AG08395 (cell line): ENCODE measurements at regions not wholly inside any gene's neighbourhood (a gene's known extent, or its start where the extent isn't known, plus 50 kb on each side); places are given as distances from the start of the nearest gene placed in this dataset.

Experiments
- DNase-seq: peaks from one replicate; pipeline ENCODE4 v3.0.0; 2012; ENCODE audit warnings: mixed read lengths, low spot score

GRCh38 chr4:41390661-41391060 lies 133.9 kb downstream of the UCHL1 start:
- DNase-seq, result no peak

GRCh38 chr4:41391271-41391670 lies 134.5 kb downstream of the UCHL1 start:
- no peak for DNase-seq

DNA sequence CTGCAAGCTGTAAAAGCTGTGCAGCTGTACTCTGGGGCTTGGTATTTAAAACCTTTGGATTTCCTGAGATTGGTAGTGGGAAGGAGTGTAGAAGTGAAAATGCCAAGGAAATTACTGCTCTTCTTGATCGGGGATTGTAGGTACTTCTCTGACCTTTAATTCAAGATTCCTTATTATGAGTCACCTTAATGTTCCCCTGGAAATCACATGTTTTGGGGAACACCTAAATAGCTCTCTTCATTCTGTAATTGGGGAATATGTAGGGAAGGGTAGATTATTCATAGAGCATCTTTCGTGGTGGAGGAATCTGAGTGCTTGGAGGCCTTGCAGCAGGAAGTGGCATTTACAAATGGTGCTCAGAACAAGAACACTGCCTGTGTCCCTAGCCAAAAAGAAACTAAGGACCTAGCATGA lies 137.8 kb downstream of the UCHL1 start:
- DNase-seq, result no peak

GRCh38 chr4:41396214-41396613 lies 139.5 kb downstream of the UCHL1 start:
- no peak for DNase-seq

- no peak for DNase-seq
These were observed 140.1 kb downstream of the UCHL1 start for GRCh38 chr4:41396869-41397268.

DNA sequence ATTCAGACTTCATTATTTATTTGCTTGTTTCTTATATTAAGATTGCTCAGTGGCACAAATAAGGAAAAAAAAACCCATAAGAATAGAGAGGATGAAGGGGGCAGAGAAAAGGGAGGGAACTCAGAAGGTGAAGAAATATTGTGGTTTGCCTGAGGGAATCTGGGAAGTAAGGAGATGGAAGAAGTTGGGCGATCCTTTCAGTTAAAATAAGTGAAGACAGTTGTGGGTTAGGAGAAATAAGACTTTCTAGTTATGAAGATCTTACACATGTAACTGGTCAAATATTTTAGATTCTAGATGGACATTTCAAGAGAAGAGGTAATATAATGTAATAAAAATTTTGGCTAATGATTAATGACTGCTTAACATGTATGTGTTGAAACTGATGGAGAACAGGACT lies 138.7 kb upstream of the LIMCH1 start:
- no peak for DNase-seq

GRCh38 chr4:41400296-41400695 lies 137.7 kb upstream of the LIMCH1 start:
- no peak for DNase-seq

GRCh38 chr4:41405464-41406112 lies 132.4 kb upstream of the LIMCH1 start:
- no peak for DNase-seq

DNA sequence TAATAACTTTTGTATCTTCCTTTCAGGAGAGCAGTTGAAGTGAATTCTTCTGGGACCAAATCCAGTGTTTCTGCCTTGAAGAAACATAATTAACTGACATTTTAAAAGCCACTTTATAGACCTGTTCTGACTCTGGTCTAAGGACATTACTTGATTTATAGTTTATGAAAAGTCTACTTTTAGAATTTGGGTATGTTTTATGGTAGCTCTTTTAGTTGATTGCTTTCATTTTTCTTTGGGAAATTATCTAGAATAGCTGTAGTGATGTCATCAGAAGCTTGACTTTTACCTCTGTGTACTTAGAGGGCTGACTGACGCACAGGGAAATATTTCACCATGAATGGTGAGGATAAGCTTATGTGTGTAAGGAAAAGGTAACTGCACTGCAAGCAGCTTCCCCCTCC lies 131.8 kb upstream of the LIMCH1 start:
- DNase-seq, result no peak

GRCh38 chr4:41408150-41408549 lies 129.8 kb upstream of the LIMCH1 start:
- DNase-seq, result no peak

- DNase-seq, result no peak
These were observed 128.9 kb upstream of the LIMCH1 start for GRCh38 chr4:41408859-41409593.

DNA sequence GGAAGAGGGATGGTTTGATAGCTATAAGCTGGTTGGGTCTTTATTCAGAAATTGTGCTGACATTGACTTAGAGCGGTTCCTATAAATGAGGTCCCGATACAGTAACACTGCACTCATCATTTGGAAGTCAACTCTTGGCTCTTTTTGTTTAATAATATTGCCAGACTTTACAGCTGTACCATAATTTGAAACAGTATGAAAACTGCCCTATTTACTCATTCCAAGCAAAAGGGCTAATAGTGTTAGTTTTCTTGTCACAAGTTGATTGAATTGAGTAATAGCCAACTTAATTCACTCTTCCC lies 128.4 kb upstream of the LIMCH1 start:
- DNase-seq, result no peak

DNA sequence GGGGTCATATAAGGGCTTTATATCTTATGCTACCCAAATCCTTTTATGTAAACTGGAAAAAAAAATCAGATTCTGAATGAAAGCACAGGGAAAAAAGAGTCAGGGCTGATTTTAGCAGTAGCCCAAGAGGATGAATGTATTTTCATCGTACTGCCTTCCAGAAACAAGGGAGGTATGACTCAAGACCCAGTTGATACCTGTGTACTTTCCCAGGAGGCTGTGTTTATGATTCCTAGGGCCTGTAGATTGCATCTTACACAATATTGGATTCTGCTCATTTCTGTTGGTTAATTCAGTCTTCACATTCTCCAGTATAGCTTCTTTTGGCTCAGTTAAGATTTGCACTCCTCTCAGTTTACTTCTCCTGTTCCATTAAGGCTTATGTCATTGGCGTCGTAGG lies 127.9 kb upstream of the LIMCH1 start:
- no peak for DNase-seq

GRCh38 chr4:41413670-41414411 lies 124.1 kb upstream of the LIMCH1 start:
- DNase-seq, result no peak

GRCh38 chr4:41414412-41414779 lies 123.6 kb upstream of the LIMCH1 start:
- DNase-seq, result no peak

DNA sequence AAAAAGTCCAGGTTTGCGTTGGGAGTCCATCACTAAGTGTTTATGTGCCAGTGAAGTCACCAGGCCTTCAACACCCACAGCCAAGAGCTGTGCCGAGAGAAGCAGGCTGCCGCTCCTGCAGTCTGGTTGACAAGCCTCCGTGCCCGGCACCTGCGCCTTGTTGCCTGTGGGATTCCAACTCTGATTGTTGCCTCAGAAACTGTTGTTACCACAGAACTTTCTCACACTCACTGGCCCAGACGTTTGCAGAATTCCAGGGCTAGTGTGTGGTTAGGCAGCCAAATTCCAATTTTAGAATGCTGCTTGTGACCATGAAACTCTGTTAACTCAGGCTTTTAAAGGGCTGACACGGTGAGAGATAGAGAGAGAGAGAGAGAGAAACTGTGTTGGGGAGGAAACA lies 119.5 kb upstream of the LIMCH1 start:
- DNase-seq, result peak; percentile 67

DNA sequence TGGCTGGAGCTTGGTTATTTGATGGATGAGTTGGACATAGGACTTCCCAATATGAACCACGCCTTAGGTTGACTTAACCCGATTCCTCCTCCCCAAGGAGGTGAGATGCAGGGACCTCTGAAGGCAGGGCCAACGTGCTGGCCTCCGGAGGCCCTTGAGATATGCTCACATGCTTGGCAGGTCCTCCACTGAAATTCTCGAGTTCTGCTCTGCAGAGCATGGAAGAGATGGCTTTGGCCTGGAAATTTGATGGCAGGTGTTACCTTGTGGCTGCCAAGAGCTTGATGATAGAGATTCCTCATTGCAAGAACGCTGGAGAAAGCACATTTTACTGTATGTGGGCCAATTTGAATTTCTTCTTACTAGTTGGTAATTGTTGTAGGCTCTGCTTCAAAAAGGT lies 117.4 kb upstream of the LIMCH1 start:
- no peak for DNase-seq

GRCh38 chr4:41423117-41423516 lies 114.8 kb upstream of the LIMCH1 start:
- DNase-seq, result no peak

- DNase-seq, result no peak
These were observed 113.4 kb upstream of the LIMCH1 start for GRCh38 chr4:41424522-41424921.

DNA sequence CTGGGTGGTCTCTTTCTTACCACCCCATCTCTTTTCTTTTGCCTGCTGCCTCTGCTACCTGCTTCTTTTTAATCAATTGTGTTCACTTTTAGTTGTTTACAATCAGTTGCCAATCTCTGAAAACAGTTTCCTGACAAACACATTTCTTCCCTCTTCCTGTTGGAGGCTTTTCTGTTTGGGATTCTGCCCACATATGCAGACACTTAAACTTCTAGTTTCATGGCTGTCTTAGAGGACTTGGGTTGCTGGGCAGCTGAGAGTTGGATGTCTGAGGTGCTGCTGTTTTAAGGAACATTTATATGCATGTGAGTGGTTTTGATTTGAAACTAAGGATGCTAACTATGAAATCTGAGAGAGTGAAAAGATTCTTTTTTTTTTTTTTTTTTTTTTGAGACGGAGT lies 112.3 kb upstream of the LIMCH1 start:
- DNase-seq, result no peak

- DNase-seq, result no peak
These were observed 111.4 kb upstream of the LIMCH1 start for GRCh38 chr4:41426539-41426938.

- no peak for DNase-seq
These were observed 110.6 kb upstream of the LIMCH1 start for GRCh38 chr4:41427306-41427882.

GRCh38 chr4:41427931-41428600 lies 109.9 kb upstream of the LIMCH1 start:
- no peak for DNase-seq
